Astrocyte of the spinal cord (primary cell): ENCODE measurements at regions not wholly inside any gene's neighbourhood (a gene's known extent, or its start where the extent isn't known, plus 50 kb on each side); places are given as distances from the start of the nearest gene placed in this dataset.

Source experiments
- DNase-seq: peaks from one replicate; pipeline ENCODE4 v3.0.0; 2011; ENCODE audit warnings: low read depth, low spot score
- H3K4me3 ChIP-seq: 2 replicates; pipeline ENCODE4 v1.5.1; 2011; ENCODE audit warnings: low read depth, mild to moderate bottlenecking, low read length, moderate library complexity
- CTCF ChIP-seq: IDR thresholded peaks from 2 replicates; pipeline ENCODE4 v1.5.1; 2012; ENCODE audit warnings: low read depth, mild to moderate bottlenecking, low read length, inconsistent platforms
- in situ Hi-C: cut with HindIII; loops from 2 replicates; pipeline ENCODE4 v1.10.0; 2017; ENCODE audit warnings: low sequenced_read_pairs

- TF ChIP-seq CTCF = no peak
- DNase-seq = no peak
- no peak overlapping the region for H3K4me3 ChIP-seq
- in situ Hi-C loops = no loop called here
These were observed 230.3 kb upstream of the PRICKLE1 start for GRCh38 chr12:42819846-42820245.

- DNase-seq = no peak
- in situ Hi-C loops = no loop called here
- no peak for TF ChIP-seq CTCF
- H3K4me3 ChIP-seq = no peak overlapping the region
These were observed 225.5 kb upstream of the PRICKLE1 start for GRCh38 chr12:42815068-42815467.

GRCh38 chr12:42812871-42813270 lies 223.3 kb upstream of the PRICKLE1 start:
- in situ Hi-C loops = no loop called here
- DNase-seq = no peak
- TF ChIP-seq CTCF = no peak
- H3K4me3 ChIP-seq = no peak overlapping the region

- in situ Hi-C loops = no loop called here
- no peak for DNase-seq
- TF ChIP-seq CTCF = no peak
- H3K4me3 ChIP-seq = no peak overlapping the region
These were observed 222.5 kb upstream of the PRICKLE1 start for GRCh38 chr12:42812086-42812485.

GRCh38 chr12:42810006-42810405 lies 220.5 kb upstream of the PRICKLE1 start:
- no peak for TF ChIP-seq CTCF
- in situ Hi-C loops = no loop called here
- peak; percentile 35 for DNase-seq
- H3K4me3 ChIP-seq = no peak overlapping the region

GRCh38 chr12:42809226-42809625 lies 219.7 kb upstream of the PRICKLE1 start:
- no peak for TF ChIP-seq CTCF
- no peak overlapping the region for H3K4me3 ChIP-seq
- DNase-seq = peak; percentile 38
- in situ Hi-C loops = no loop called here

GRCh38 chr12:42807766-42808165 lies 218.2 kb upstream of the PRICKLE1 start:
- DNase-seq = peak; percentile 78
- no peak for TF ChIP-seq CTCF
- in situ Hi-C loops = no loop called here
- no peak overlapping the region for H3K4me3 ChIP-seq
